NCI-H1048 (cell line): ENCODE measurements at regions not wholly inside any gene's neighbourhood (a gene's known extent, or its start where the extent isn't known, plus 50 kb on each side); places are given as distances from the start of the nearest gene placed in this dataset.

ENCODE experiments used
- DNase-seq: peaks from one replicate; lab custom pipeline; 2025; lab: John Stamatoyannopoulos, UW

- DNase-seq = no peak
Measured at GRCh38 chr13:80669112-80669511, 328.2 kb upstream of the SPRY2 start.

- DNase-seq = no peak
Measured at GRCh38 chr13:80668452-80668851, 327.5 kb upstream of the SPRY2 start.

- DNase-seq = no peak
Measured at GRCh38 chr13:80666782-80667552, 326.0 kb upstream of the SPRY2 start.

DNA sequence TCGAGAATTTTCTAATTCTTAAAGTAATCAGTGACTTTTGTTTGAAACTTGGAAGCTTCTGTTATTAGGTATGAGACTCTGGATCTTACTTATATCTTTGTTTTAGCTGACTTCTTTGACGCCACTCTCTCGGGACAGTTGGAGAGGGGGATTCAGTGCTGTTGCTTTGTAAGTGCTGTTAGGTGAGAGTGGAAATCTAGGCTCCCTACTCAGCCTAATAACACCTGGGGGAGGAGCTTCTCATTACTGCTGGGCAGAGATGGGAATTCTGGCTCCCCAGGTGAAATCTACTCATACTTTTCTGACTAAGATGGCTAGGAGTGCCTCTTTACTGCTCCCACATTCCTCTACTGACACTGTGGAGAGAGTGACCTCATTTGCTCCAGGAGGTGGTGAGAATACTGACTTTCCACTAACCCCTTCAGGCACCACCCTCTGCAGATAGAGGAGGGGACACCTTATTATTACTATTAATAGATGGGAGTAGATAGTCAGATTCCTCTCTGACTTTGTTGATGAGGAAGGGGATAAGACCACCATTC lies 324.9 kb upstream of the SPRY2 start:
- no peak for DNase-seq

- no peak for DNase-seq
Measured at GRCh38 chr13:80664950-80665349, 324.0 kb upstream of the SPRY2 start.

GRCh38 chr13:80663788-80664187 lies 322.9 kb upstream of the SPRY2 start:
- no peak for DNase-seq

DNA sequence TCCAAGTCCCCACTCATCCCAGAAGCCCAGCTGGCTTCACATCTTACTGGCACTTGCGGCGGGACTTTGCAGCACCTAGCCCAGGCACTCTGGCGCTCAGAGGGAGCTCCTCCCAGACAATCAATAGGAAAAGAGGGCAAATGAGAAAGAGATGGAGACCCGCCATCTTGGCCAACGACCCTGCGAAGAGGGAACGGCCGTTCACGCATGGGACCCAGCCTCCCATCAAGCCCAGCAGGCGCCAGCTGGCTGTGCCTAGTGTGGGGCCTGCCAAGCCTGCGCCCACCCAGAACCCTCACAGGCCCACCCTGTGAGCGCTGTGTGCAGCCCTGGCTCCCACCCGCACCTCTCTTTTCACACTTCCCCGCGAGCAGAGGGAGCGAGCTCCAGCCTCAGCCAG lies 317.8 kb upstream of the SPRY2 start:
- no peak for DNase-seq

DNA sequence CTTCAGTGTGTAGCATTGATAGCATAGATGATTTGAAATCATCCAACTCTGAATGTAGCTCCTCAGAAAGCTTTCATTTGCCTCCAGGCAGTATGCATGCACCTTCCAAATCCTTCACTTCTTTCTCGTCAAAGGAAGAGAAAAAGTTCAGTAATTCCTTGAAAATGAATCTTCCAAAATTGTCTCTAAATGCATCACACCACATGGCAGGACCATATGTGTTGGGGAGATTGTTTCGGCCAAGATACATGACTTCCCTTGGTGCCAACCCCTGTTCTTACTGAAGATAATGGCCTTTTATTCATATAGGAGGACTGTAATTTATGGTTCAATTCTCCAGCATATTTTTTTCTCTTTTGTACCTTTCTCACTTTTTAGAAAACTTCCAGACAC lies 315.6 kb upstream of the SPRY2 start:
- DNase-seq = no peak

- no peak for DNase-seq
Measured at GRCh38 chr13:80655778-80656511, 315.0 kb upstream of the SPRY2 start.

GRCh38 chr13:80654638-80655249 lies 313.8 kb upstream of the SPRY2 start:
- no peak for DNase-seq

- no peak for DNase-seq
Measured at GRCh38 chr13:80649274-80649673, 308.3 kb upstream of the SPRY2 start.

DNA sequence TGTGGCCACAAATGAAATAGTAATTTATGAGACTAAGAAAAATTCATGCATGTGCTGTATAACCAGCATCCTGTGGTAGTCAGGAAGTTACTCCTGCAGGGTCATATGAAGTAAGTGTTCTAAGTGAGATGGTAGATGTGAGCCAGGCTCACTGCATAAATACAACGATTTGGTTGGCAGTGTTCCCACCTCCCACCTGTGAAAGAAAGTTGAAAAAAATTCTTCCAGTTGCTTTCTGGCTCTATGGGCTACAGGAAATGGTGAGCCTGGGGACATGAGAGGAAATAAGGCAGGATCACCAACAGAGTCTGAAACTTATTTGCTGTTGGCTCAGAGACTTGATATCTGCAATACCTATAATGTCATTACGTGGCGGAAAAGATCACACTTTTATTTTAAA lies 301.7 kb upstream of the SPRY2 start:
- no peak for DNase-seq

- no peak for DNase-seq
Measured at GRCh38 chr13:80633251-80633650, 292.3 kb upstream of the SPRY2 start.

GRCh38 chr13:80630685-80631121 lies 289.8 kb upstream of the SPRY2 start:
- no peak for DNase-seq

DNA sequence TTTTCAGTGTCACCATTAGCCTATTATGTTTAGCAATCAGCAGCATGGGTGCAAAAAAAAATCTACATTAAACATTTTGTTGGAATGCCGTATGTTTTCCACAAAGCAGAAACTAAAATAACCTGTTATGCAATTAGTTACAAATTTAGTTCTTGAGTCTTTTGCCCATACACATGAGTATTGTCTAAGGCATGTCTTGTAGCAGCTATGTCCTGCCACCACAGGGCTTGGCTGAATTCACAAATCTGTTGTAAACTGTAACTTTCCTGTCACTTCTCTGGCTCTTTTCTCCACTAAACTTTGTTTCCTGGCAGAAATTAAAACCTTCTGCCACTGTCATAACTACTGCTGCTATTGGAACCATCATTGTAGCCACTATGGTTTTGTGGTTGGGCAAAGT lies 277.9 kb upstream of the SPRY2 start:
- DNase-seq = no peak

- DNase-seq = no peak
Measured at GRCh38 chr13:80612804-80613203, 271.9 kb upstream of the SPRY2 start.

GRCh38 chr13:80611310-80611709 lies 270.4 kb upstream of the SPRY2 start:
- DNase-seq = no peak

- DNase-seq = no peak
Measured at GRCh38 chr13:80605716-80606115, 264.8 kb upstream of the SPRY2 start.

- no peak for DNase-seq
Measured at GRCh38 chr13:80605011-80605410, 264.1 kb upstream of the SPRY2 start.

- DNase-seq = no peak
Measured at GRCh38 chr13:80604098-80604497, 263.2 kb upstream of the SPRY2 start.

- DNase-seq = no peak
Measured at GRCh38 chr13:80603351-80603750, 262.4 kb upstream of the SPRY2 start.

DNA sequence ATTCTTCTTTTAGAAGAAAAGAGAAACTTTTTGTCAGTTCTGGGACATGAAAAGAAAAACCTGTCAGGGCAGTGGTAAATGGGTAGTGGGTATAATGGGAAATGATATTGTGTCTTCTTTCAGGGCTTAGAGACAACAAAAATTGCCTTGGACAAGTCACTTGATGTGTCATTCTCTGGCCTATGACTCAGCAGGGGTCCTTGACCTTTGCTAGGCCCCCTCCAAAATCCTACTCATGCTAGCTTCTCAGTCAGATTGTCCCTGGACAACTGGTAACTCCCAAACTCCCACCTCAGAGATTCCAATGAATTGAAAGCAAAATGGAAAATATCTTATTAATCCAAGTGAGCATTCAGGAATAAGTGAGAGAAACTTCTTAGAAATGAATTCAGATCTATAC lies 258.8 kb upstream of the SPRY2 start:
- DNase-seq = no peak

- DNase-seq = no peak
Measured at GRCh38 chr13:80598189-80598588, 257.3 kb upstream of the SPRY2 start.
